GM18519 (cell line): ENCODE measurements at regions not wholly inside any gene's neighbourhood (a gene's known extent, or its start where the extent isn't known, plus 50 kb on each side); places are given as distances from the start of the nearest gene placed in this dataset.
"Not testable (repeated sequence)": the region's sequence is repeated elsewhere in the genome, so short reads cannot be mapped to it uniquely, and the experiment has no call there.

Source experiments
- ATAC-seq: cut with Tn5 transposase; IDR thresholded peaks from one replicate; pipeline ENCODE4 v1.9.1; 2021; ENCODE audit warnings: mild to moderate bottlenecking, moderate library complexity; ENCODE audit not compliant: unreplicated experiment, low FRiP score

GRCh38 chr3:170814822-170815221 lies 55.2 kb downstream of the RPL22L1 start:
- ATAC-seq: no peak

GRCh38 chr3:170813266-170813665 lies 56.7 kb downstream of the RPL22L1 start:
- no peak for ATAC-seq

- no peak for ATAC-seq
Observed at GRCh38 chr3:170811928-170812591, 57.9 kb downstream of the RPL22L1 start.

GRCh38 chr3:170811515-170811914 lies 58.5 kb downstream of the RPL22L1 start:
- no peak for ATAC-seq

DNA sequence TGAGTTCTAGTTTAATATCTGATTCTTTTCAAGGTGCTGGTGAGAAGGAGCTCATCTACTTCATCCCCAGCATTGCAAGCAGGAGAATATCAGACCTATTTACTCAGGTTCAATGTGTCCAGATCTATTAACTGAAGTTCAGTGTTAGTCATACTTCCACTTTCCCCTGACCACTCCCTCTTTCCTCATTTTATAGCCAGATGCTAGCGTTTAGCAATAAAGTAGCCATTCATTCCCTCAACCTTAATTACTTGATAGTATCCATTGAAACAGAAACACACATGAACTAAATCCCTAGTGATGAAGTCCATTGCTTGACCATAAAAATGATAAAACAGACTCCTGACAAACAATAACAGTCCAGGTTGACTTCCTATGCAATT lies 60.0 kb downstream of the RPL22L1 start:
- ATAC-seq: no peak

DNA sequence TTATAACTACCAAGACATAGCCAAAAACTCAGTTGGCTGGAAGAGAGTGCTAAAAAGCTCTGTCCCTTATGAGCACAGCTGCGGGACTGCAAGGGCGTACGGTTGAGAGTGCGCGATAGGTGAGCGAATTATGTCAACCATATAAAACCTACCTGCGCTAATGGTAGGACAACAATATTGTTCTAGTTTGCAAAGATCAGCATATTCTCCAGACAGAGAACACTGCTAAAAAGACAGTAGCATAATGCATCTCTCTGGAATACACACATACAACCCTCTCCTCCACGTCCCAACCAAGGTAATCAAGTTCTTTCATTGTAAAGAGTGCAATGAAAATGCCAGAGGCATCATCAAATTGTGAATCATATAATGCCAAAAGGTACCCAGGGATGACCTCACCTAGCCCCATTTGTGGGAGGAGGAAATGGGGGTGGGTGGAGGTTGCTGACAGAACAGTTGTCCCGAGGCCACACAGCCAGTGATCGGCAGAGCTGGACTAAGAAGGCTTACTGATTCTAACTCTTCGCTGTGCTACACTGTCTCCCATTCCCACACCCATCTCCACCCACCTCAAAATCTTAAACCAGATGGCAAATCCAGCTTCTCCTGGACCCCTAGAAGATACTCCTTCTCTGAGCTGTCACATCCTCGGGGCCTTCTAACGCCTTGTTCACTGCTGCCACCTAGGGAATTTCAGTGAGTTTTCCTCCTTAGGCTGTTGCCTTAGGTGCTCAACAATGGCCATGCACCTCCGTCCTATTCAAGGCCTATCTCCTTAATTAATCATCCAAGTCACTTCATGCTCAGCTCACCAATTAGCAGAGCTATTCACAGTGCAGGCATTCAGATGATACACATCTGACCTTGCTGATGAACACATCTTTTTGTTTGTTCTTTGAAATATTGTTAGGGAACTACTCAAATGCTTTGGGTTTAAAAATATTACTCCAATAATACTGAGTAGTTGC lies 60.7 kb downstream of the RPL22L1 start:
- no peak for ATAC-seq

DNA sequence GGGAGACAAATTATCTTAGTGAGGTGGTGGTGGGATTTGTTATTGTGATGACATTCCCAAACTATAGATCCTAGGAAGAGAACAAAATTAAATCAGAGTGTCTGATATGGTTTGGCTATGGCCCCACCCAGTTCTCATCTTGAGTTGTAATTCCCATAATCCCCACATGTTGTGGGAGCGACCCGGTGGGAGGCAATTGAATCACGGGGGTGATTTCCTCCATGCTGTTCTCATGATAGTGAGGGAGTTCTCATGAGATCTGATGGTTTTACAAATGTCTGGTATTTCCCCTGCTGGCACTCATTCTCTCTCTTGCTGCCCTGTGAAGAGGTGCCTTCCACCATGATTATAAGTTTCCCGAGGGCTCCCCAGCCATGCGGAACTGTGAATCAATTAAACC lies 62.0 kb downstream of the RPL22L1 start:
- ATAC-seq: no peak

DNA sequence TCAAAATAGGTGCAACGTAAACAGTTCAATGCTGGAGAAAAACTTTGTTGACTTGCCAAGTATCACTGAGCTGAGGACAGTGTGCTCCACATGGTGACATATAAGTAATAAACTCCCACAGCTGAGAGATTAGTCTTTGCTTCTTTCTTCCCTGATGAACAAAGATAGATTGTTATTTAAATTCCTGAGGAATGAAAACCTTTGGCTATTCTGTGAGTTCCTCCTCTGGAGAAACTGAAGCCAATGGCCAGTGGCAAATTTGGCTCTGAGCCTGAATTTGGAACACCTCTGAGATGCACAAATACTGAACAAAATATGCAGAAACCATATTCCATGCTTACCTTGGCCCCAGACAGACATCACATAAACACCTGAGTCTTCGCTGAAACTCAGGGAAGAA lies 63.3 kb downstream of the RPL22L1 start:
- ATAC-seq: no peak

DNA sequence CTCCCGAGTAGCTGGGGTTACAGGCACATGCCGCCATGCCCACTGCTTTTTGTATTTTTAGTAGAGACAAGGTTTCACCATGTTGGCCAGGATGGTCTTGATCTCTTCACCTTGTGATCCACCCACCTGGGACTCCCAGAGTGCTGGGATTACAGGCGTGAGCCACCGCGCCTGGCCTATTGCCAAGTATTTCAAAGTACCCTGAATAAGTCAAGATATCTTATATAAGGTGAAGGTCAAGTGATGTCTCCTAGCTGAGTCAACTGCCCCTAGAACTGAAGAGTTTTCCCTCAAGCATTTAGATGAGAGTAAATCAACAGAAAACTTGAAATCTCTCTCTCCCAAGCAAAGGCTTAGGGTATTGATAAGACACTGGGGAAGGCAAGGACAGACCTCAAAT lies 63.9 kb downstream of the RPL22L1 start:
- no peak for ATAC-seq

GRCh38 chr3:170805296-170805695 lies 64.7 kb downstream of the RPL22L1 start:
- ATAC-seq: not testable (repeated sequence)

DNA sequence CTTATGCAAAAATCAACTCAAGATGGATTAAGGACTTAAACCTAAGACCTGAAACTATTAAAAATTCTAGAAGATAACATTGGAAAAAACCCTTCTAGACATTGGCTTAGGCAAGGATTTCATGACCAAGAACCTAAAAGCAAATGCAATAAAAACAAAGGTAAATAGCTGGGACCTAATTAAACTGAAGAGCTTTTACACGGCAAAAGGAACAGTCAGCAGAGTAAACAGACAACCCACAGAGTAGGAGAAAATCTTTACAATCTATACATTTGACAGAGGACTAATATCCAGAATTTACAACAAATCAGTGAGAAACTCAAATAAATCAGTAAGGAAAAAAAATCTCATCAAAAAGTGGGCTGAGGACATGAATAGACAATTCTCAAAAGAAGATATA lies 65.4 kb downstream of the RPL22L1 start:
- ATAC-seq: not testable (repeated sequence)

DNA sequence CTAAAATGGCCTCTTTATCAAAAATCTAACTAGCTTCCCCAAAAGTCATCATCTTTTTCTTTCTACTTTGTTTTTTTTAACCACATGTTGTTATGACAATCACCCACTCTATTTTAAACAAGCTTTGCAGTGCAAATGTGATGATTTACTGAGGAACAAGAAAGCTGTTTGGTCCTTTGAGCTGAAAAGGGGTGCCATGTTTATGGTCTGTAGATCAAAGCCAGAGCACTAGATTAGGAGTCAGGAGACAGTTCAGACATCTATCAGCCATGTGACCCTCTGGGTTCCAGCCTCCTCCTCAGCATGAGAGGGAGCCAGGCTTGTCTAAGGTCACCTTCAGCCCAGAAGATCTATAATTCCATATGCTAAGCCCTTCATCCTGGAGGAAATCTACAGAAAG lies 65.9 kb downstream of the RPL22L1 start:
- no peak for ATAC-seq

DNA sequence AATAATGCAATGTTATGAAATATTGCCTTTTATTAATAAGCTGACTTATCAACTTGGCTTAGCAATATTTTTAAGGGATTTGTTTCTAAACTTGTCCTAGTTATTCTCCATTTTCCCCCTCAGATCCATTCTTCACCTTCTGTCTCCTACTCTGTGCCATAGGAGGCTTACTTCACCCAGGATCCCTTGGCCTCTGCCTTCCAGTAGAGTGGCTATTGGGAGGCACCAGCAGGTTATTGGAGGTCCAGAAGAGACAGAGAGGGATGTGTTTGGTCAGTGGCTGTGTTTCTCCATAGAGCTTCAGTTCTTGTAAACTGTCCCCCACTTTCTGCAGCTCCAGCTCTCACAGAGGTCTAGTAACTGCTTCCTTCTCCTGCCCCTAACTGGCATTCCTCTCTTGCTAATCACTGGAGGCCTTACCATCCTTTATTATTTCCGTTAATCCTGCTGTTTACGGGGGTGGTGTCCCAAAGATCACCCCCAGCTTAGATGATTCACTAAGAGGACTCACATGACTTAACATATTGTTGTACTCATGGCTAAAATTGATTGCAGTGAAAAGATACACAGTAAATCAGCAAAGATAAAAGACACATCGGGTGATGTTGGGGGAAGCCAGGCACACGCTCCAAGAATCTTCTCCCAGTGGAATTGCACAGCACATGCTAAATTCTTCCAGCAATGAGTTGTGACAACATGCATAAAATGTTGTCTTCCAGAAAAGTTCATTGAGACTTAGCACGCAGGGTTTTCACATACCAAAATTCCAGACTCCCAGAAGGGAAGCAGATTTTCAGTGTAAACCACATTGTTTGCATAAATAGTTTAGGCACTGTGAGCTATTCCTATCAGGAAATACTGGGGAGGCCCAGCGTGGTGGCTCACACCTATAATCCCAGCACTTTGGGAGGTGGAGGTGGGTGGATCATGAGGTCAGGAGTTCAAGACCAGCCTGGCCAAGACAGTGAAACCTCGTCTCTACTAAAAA lies 67.5 kb downstream of the RPL22L1 start:
- no peak for ATAC-seq

DNA sequence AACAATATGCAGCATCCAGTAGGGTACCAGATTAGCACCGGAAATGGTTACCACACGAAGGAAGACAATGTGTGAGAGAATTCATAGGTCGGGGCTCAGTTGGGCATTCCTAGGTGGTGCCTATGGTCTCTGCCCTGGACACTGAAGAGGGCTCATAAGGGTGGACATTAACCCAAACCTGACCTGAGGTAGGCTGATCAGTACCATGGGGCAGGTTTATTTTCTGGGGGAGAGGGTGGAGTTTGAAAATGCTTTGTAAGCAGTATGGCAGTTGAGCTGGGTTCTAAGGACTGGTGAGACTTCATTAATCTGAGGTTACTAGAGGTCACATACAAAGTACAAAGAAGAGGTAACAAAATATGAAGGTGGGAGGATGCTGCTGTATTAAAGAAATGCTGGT lies 68.4 kb downstream of the RPL22L1 start:
- no peak for ATAC-seq

DNA sequence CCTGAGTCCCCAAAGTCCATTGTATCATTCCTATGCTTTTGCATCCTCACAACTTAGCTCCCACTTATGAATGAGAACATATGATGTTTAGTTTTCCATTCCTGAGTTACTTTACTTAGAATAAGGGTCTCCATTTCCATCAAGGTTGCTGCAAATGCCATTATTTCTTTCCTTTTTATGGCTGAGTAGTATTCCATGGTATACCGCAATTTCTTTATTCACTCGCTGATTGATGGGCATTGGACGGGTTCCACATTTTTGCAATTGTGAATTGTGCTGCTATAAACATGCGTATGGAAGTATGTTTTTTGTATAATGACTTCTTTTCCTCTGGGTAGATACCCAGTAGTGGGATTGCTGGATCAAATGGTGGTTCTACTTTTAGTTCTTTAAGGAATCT lies 69.7 kb downstream of the RPL22L1 start:
- not testable (repeated sequence) for ATAC-seq

DNA sequence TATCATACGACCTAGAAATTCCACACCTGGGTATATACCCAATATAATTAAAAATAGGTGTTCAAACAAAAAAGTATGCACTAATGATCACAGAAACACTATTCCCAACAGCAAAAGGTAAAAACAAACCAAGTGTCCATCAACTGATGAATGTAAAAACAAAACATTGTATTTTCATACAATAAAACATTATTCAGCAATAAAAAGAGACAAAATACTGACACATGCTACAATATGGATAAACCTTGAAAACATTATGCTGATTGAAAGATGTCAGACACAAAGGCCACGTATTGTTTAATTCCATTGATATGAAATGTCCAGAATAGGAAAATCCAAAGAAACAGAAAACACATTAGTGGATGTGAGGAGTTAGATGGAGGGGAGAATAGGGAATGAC lies 71.0 kb downstream of the RPL22L1 start:
- ATAC-seq: no peak

DNA sequence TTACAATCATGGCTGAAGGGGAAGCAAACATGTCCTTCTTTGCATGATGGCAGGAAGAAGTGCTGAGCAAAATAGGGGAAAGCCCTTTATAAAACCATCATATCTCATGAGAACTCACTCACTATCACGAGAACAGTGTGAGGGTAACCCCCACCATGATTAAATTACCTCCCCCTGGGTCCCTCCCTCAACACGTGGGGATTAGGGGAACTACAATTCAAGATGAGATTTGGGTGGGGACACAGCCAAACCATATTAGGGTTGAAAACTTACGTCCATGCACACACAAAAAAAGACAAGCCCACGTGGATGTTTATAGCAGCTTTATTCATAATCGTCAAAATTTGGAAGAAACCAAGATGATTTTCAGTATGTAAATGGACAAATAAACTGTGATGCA lies 72.3 kb downstream of the RPL22L1 start:
- ATAC-seq: no peak

- ATAC-seq: no peak
Observed at GRCh38 chr3:170792471-170792870, 77.5 kb downstream of the RPL22L1 start.

- no peak for ATAC-seq
Observed at GRCh38 chr3:170790647-170791046, 79.3 kb downstream of the RPL22L1 start.

GRCh38 chr3:170787464-170787863 lies 82.5 kb downstream of the RPL22L1 start:
- no peak for ATAC-seq

DNA sequence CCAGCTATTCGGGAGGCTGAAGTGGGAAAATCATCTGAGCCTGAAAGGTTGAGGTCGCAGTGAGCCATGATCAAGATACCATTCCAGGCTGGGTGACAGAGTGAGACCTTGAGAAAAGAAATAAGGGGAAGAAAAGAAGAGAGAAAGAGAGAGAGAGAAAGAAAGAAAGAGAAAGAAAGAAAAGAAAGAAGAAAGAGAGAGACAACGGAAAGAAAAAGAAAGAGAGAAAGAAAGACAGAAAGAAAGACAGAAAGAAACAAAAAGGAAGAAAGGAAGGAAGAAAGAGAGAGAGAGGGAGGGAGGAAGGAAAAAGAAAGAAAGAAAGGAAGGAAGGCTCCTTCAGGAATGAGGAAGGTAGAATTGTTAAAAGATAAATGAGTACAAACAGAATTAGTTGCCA lies 84.5 kb downstream of the RPL22L1 start:
- ATAC-seq: no peak
